GM10248 (cell line): ENCODE measurements at regions not wholly inside any gene's neighbourhood (a gene's known extent, or its start where the extent isn't known, plus 50 kb on each side); places are given as distances from the start of the nearest gene placed in this dataset.

Source experiments
- CTCF ChIA-PET: fragments of 300-600 bp; sonication (Branson Sonifier 250); formaldehyde crosslinking; extraction: SDS; loops from one replicate; lab custom pipeline; 2021; ENCODE audit warnings: antibody characterized with exemption; lab: Yijun Ruan, JAX
- POLR2A ChIA-PET: fragments of 350-650 bp; sonication (Branson Sonifier 250); formaldehyde crosslinking; extraction: SDS; loops from one replicate; lab custom pipeline; 2020; ENCODE audit warnings: antibody characterized with exemption; lab: Yijun Ruan, JAX
- DNase-seq: peaks from one replicate; pipeline ENCODE4 v3.0.0; 2012; ENCODE audit errors: extremely low spot score
- TF ChIP-seq, protein P1 (sequence below): IDR thresholded peaks from 2 replicates; pipeline ENCODE4 v1.5.1; 2012; ENCODE audit warnings: mild to moderate bottlenecking, low read depth; ENCODE audit errors: extremely low read depth, missing control alignments, control extremely low read depth

DNA sequence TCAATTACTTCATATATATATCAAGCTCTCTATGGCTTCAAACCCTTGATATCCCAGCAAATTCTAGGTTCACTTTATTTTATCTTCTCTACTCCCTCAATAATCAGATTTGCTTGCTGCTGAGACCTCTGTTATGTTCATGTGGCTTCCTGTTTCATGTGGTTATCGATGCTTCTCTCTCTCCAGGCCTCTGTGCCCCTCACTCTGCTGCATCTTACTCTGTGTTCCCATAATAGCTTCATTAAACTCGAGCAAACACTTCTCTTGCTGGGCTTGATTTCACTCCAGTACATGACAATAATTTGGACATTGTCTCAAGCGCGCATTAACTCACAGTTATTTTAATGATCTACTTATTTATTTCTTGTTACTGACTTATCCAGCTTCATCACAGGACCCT, 798.8 kb downstream of the CDH9 start:
- TF ChIP-seq, protein P1, sequence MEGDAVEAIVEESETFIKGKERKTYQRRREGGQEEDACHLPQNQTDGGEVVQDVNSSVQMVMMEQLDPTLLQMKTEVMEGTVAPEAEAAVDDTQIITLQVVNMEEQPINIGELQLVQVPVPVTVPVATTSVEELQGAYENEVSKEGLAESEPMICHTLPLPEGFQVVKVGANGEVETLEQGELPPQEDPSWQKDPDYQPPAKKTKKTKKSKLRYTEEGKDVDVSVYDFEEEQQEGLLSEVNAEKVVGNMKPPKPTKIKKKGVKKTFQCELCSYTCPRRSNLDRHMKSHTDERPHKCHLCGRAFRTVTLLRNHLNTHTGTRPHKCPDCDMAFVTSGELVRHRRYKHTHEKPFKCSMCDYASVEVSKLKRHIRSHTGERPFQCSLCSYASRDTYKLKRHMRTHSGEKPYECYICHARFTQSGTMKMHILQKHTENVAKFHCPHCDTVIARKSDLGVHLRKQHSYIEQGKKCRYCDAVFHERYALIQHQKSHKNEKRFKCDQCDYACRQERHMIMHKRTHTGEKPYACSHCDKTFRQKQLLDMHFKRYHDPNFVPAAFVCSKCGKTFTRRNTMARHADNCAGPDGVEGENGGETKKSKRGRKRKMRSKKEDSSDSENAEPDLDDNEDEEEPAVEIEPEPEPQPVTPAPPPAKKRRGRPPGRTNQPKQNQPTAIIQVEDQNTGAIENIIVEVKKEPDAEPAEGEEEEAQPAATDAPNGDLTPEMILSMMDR, result no peak
- no peak for DNase-seq
- ChIA-PET POLR2A (no interaction called here), CTCF (no interaction called here)

- TF ChIP-seq, protein P1, result no peak
- CTCF ChIA-PET, result no interaction called here
- POLR2A ChIA-PET, result no interaction called here
- no peak for DNase-seq
These were observed 800.9 kb downstream of the CDH9 start for GRCh38 chr5:26237489-26237888.

- TF ChIP-seq, protein P1, result no peak
- DNase-seq, result no peak
- ChIA-PET POLR2A (no interaction called here), CTCF (no interaction called here)
These were observed 801.5 kb downstream of the CDH9 start for GRCh38 chr5:26236936-26237335.

DNA sequence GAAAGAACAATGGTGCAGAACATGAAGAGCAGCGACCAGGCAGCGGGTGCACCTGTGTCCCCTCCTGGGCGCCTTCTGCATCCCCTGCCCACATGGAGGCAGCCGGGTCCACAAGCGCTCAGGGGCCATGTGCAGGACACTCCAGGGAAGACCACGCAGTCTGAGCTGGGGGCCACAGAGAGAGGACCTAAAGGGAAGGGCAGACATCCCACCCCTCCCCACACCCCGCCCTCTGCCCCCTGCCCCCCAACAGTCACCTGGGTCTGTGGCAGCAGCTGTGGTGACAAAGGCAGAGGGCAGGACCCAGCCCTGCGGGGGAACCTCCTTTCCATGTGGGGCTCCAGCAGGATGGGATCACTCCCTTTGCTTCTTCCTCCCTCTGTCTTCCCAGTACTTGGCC, 805.7 kb downstream of the CDH9 start:
- ChIA-PET POLR2A (no interaction called here), CTCF (no interaction called here)
- TF ChIP-seq, protein P1, result no peak
- DNase-seq, result no peak

DNA sequence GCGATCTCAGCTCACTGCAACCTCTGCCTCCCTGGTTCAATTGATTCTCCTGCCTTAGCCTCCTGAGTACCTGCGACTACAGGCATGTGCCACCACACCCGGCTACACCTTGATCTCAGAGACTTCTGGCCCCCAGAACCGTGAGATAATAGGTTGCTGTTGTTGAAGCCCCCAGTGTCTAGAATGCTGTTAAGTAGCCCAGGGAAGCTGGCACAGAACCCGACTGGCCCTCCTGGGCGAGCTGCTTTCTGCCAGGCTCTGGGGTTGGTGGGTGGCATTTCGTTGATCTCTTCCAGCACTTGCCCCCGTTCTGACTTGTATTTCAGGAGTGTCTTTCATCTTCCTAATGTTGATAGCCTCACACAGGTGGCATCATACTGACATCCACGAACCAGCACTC, 807.1 kb downstream of the CDH9 start:
- CTCF ChIA-PET, result no interaction called here
- no peak for DNase-seq

DNA sequence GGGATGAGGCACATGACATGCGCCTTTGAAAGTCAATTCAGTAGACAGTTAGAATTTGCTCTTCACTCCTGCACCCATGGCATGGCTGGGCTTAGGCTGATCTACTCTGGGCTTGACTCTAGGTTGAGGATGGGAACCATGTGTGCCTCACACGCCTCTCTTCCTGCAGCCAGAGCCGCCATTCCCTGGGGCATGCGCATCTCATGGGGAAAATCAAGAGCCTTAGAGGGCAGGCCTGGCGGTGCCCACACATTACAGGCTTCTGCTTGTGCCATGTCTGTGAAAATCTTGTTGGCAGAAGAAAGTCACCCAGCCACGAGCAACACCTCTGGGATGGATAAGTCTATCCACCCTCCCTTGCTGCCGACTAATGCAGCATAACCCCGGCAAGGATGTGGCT, 808.5 kb downstream of the CDH9 start:
- TF ChIP-seq, protein P1, result no peak
- CTCF ChIA-PET, result no interaction called here
- no peak for DNase-seq
- POLR2A ChIA-PET, result no interaction called here

More for the DNA sequence above, 807.1 kb downstream of the CDH9 start:
- POLR2A ChIA-PET, result no interaction called here
- TF ChIP-seq, protein P1, result no peak

GRCh38 chr5:26227245-26227644, 811.1 kb downstream of the CDH9 start:
- POLR2A ChIA-PET, result no interaction called here
- TF ChIP-seq, protein P1, result no peak

More at GRCh38 chr5:26227245-26227644, 811.1 kb downstream of the CDH9 start:
- CTCF ChIA-PET, result no interaction called here
- DNase-seq, result no peak
